Activated naive CD4-positive, alpha-beta T cell treated with anti-CD3 and anti-CD28 coated beads, Interleukin-2, amount 50 U/mL, for 16 hours (primary cell): ENCODE measurements at regions not wholly inside any gene's neighbourhood (a gene's known extent, or its start where the extent isn't known, plus 50 kb on each side); places are given as distances from the start of the nearest gene placed in this dataset.
"Not testable (repeated sequence)": the region's sequence is repeated elsewhere in the genome, so short reads cannot be mapped to it uniquely, and the experiment has no call there.

Experiments used
- DNase-seq: peaks from one replicate; pipeline ENCODE4 v3.0.0-alpha.2; 2020

GRCh38 chr7:65453341-65454030, 79.8 kb downstream of the ZNF92 start:
- DNase-seq: no peak

GRCh38 chr7:65454469-65454868, 80.8 kb downstream of the ZNF92 start:
- no peak for DNase-seq

- DNase-seq: not testable (repeated sequence)
Measured at GRCh38 chr7:65455050-65455449, 81.4 kb downstream of the ZNF92 start.

- DNase-seq: no peak
Measured at GRCh38 chr7:65457705-65458104, 84.0 kb downstream of the ZNF92 start.

GRCh38 chr7:65459438-65459837, 85.8 kb downstream of the ZNF92 start:
- DNase-seq: no peak

GRCh38 chr7:65462148-65462716, 88.6 kb downstream of the ZNF92 start:
- DNase-seq: no peak

GRCh38 chr7:65463184-65463583, 89.5 kb downstream of the ZNF92 start:
- DNase-seq: no peak

- DNase-seq: not testable (repeated sequence)
Measured at GRCh38 chr7:65469919-65470558, 96.4 kb downstream of the ZNF92 start.

GRCh38 chr7:65471587-65471986, 97.9 kb downstream of the ZNF92 start:
- no peak for DNase-seq

GRCh38 chr7:65475040-65475726, 101.5 kb downstream of the ZNF92 start:
- no peak for DNase-seq

- DNase-seq: no peak
Measured at GRCh38 chr7:65475734-65476319, 102.2 kb downstream of the ZNF92 start.

GRCh38 chr7:65477326-65477725, 103.7 kb downstream of the ZNF92 start:
- no peak for DNase-seq

GRCh38 chr7:65489260-65489767, 115.7 kb downstream of the ZNF92 start:
- no peak for DNase-seq

GRCh38 chr7:65496697-65497096, 123.0 kb downstream of the ZNF92 start:
- not testable (repeated sequence) for DNase-seq

- DNase-seq: no peak
Measured at GRCh38 chr7:65503434-65504152, 129.9 kb downstream of the ZNF92 start.

GRCh38 chr7:65504504-65505319, 131.1 kb downstream of the ZNF92 start:
- not testable (repeated sequence) for DNase-seq

GRCh38 chr7:65505320-65505633, 131.6 kb downstream of the ZNF92 start:
- DNase-seq: not testable (repeated sequence)

GRCh38 chr7:65508581-65509367, 135.1 kb downstream of the ZNF92 start:
- DNase-seq: not testable (repeated sequence)

GRCh38 chr7:65509368-65510186, 135.9 kb downstream of the ZNF92 start:
- no peak for DNase-seq

GRCh38 chr7:65510187-65510538, 136.5 kb downstream of the ZNF92 start:
- not testable (repeated sequence) for DNase-seq
